Thymus (tissue), 11 donors: ENCODE measurements at regions not wholly inside any gene's neighbourhood (a gene's known extent, or its start where the extent isn't known, plus 50 kb on each side); places are given as distances from the start of the nearest gene placed in this dataset.

Source experiments
- DNase-seq, 9 donors: peaks; one replicate each; pipeline ENCODE4 v3.0.0-alpha.2; 2013; ENCODE audit warnings: low spot score in 9 of 9, low read depth in 6 of 9, missing footprints in 1 of 9
- H3K27ac ChIP-seq, 2 donors: one replicate each; pipeline ENCODE4 v1.5.1; 2013; ENCODE audit warnings: control low read depth in 1 of 2, low read depth in 1 of 2, low read length in 1 of 2, mild to moderate bottlenecking in 1 of 2, moderate library complexity in 1 of 2
- H3K27me3 ChIP-seq, 2 donors: one replicate each; pipeline ENCODE4 v1.5.1; 2013; ENCODE audit warnings: low read length in 1 of 2; ENCODE audit not compliant: control insufficient read depth in 2 of 2, insufficient read depth in 1 of 2
- H3K36me3 ChIP-seq, 2 donors: one replicate each; pipeline ENCODE4 v1.5.1; 2013; ENCODE audit warnings: low read length in 1 of 2, mild to moderate bottlenecking in 1 of 2, moderate library complexity in 1 of 2; ENCODE audit not compliant: control insufficient read depth in 2 of 2, insufficient read depth in 2 of 2
- H3K4me1 ChIP-seq, 2 donors: one replicate each; pipeline ENCODE4 v1.5.1; 2013; ENCODE audit warnings: low read length in 2 of 2; ENCODE audit not compliant: control insufficient read depth in 2 of 2, insufficient read depth in 2 of 2
- H3K4me3 ChIP-seq, 2 donors: one replicate each; pipeline ENCODE4 v1.5.1; 2013; ENCODE audit warnings: low read length in 2 of 2, control low read depth in 1 of 2, mild to moderate bottlenecking in 1 of 2
- H3K9me3 ChIP-seq, 2 donors: one replicate each; pipeline ENCODE4 v1.5.1; 2013; ENCODE audit warnings: low read length in 1 of 2, mild to moderate bottlenecking in 1 of 2; ENCODE audit not compliant: control insufficient read depth in 2 of 2, insufficient read depth in 1 of 2
- whole genome bisulfite sequencing: extraction: QIAGEN DNeasy Blood & Tissue Kit; methylation state at CpG from one replicate; pipeline ENCODE4 v1.1.7; 2013; 5-methylcytosine and 5-hydroxymethylcytosine counted together
- donor health status: healthy.

DNA sequence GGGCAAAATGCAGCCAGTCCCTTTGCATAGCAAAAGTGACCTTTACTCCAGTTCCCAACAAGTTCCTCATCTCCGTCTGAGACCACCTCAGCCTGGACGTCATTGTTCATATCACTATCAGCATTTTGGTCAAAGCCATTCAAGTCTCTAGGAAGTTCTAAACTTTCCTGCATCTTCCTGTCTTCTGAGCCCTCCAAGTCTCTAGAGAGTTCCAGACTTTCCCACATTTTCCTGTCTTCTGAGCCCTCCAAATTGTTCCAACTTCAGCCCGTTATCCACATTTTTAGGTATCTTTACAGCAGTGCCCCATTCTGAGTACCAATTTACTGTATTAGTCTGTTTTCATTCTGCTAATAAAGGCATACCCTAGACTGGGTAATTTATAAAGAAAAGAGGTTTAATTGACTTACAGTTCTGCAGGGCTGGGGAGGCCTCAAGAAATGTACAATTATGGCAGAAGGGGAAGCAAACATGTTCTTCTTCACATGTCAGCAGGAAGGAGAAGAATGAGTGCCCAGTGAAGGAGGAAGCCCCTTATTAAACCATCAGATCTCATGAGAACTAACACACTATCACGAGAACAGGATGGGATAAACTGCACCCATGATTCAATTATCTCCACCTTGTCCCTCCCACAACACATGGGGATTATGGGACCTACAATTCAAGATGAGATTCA lies 123.7 kb downstream of the MYCN start:
- Histone ChIP-seq H3K4me1 (no peaks in the 10 kb centered on the region), H3K4me3 (no peak overlapping the region), H3K27me3 (no peaks in the 10 kb centered on the region), H3K27ac (no peak overlapping the region), H3K9me3 (peaks cover 1 to 8% of the 10 kb centered on the region in 2 donors), H3K36me3 (no peaks in the 10 kb centered on the region)
- no peak for DNase-seq
- 98% methylated on average over 4 of the region's 4 CpGs for WGBS

DNA sequence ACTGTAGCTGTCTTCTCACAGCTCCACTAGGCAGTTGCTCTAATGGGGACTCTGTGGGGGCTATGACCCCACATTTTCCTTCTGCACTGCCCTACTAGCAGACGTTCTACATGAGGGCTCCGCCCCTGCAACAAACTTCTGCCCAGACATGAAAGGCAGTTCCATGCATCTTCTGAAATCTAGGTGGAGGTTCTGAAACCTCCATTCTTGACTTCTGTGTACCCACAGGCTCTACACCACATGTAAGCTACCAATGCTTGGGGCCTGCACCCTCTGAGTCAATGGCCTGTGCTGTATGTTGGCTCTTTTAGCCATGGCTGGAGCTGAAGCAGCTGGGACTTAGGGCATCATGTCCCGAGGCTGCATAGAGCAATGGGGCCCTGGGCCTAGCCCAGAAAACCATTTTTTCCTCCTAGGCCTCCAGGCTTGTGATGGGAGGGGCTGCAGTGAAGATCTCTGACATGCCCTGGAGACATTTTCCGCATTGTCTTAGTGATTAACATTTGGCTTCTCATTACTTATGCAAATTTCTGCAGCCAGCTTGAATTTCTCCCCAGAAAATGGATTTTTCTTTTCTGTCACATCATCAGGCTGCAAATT lies 123.0 kb downstream of the MYCN start:
- Histone ChIP-seq H3K36me3 (no peaks in the 10 kb centered on the region), H3K27me3 (no peaks in the 10 kb centered on the region), H3K4me1 (no peaks in the 10 kb centered on the region), H3K9me3 (peaks cover 1 to 8% of the 10 kb centered on the region in 2 donors), H3K4me3 (no peak overlapping the region), H3K27ac (no peak overlapping the region)
- WGBS, result 88% methylated on average over 4 of the region's 4 CpGs
- no peak for DNase-seq

DNA sequence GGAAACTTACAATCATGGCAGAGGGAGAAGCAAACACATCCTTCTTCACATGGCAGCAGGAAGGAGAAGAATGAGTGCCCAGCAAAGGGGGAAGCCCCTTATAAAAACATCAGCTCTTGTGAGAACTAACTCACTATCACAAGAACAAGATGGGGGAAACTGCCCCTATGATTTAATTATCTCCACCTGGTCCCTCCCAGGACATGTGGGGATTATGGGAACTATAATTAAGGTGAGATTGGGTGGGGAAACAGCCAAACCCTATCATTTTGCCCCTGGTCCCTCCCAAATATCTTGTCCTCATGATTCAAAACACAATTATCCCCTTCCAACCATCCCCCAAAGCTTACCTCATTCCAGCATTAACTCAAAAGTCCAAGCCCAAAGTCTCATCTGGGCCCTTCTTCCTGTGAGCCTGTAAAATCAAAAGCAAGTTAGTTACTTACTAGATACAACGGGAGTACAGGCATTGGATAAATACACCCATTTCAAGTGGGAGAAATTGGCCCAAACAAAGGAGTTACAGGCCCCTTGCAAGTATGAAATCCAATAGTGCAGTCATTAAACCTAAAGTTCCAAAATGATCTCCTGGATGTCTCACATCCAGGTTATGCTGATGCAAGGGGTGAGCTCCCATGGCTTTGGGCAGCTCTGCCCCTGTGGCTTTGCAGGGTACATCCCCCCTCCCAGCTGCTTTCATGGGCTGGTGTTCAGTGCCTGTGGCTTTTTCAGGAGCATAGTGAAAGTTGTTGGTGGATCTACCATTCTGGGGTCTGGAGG lies 122.3 kb downstream of the MYCN start:
- Histone ChIP-seq H3K4me1 (no peaks in the 10 kb centered on the region), H3K9me3 (peaks cover 1 to 8% of the 10 kb centered on the region in 2 donors), H3K36me3 (no peaks in the 10 kb centered on the region), H3K4me3 (no peak overlapping the region), H3K27ac (no peak overlapping the region), H3K27me3 (no peaks in the 10 kb centered on the region)
- no peak for DNase-seq
- WGBS, result 92% methylated on average over 1 of the region's 1 CpG

DNA sequence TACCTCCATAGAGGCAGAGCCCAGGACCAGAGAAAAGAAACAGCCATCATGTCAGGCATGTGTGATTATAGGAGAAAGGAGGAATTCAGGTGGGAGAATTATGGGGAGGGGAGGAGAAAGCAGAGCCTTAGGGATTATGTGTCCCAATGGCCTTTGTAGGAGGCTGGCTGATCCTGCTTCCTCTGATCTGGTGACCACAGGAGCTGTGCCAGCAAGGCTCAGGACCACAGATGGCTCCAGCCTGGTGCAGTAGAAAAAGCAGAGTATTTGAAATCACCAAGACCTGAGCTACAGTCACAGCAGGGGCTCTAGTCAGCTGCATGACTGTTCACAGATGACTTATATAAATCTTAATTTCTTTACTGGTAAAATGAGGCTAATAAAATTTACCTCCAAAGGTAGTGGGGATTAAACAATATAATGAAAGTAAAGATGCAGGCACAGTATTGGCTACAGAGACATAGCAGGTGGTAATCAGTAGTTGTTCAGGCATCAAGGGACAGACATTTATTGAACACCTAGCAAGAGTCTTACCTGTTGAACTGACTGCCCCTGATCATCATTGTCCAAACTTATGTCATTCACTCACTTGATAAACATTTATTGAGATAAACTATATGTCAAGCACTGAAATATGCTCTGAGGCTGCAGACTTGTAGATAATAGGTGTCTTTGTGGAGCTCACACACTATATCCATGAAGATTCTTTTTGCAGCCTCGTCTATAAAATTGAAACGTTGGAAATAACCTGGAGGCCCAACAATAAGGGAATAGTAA lies 121.3 kb downstream of the MYCN start:
- Histone ChIP-seq H3K4me3 (no peak overlapping the region), H3K4me1 (no peaks in the 10 kb centered on the region), H3K9me3 (peaks cover 1 to 8% of the 10 kb centered on the region in 2 donors), H3K27ac (no peak overlapping the region), H3K36me3 (no peaks in the 10 kb centered on the region), H3K27me3 (no peaks in the 10 kb centered on the region)
- WGBS, result 93% methylated on average over 2 of the region's 2 CpGs
- DNase-seq, result no peak

DNA sequence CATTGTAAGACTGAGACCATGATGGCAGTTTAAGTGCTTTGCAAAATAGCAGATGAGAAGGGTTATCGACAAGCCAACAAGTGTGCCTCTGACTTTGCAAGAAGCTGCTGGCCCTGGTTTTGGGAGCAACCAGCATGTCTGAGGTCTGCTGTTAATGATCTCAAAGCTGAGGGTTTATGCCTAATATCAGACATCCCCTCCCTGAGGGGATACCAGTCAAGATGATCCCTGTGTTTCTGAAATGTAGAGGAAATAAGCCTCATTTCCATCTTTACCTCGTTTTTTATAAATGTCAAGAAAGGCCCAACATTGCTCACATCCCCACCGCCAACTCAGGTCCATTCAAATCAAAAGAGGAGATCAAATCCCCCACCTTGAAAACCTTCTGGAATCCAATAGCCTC lies 120.6 kb downstream of the MYCN start:
- Histone ChIP-seq H3K36me3 (no peaks in the 10 kb centered on the region), H3K4me1 (peaks cover 0 to 4% of the 10 kb centered on the region in 2 donors), H3K27ac (no peak overlapping the region), H3K4me3 (no peak overlapping the region), H3K9me3 (peaks cover 1 to 8% of the 10 kb centered on the region in 2 donors), H3K27me3 (no peaks in the 10 kb centered on the region)
- 88% methylated on average over 3 of the region's 3 CpGs for WGBS
- no peak for DNase-seq

DNA sequence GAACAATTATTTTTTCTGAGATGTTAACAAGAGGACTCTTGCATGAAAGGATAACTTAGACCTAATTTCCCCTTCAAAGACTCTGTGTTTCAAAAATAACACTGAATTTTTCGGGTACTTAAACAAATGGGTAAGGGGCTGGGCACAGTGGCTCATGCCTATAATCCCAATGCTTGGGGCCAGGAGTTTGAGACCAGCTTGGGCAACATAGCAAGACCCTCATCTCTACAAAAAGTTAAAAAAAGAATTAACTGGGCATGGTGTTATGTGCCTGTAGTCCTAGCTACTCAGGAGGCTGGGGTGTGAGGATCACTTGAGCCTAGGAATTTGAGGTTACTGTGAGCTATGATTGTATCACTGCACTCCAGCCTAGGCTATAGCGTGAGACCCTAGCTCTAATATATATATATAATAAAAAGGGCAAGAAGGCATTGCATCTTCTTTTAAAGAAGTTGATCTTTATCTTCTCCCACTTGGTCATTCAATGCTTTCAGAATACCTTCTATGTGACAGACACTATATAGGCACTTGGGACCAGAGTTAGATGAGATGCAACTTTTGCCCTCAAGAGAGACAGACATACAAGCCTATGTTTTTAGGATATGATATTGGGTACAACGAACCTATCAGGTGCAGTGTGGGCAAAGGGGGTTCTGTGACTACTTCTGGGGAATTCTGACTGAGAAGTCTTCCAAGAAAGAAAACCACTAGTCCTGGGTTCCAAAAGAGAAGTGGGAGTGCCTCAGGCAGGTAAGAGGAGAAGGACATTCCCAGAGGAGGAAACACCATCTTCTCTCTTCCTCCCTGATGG lies 120.0 kb downstream of the MYCN start:
- no peaks in the 10 kb centered on the region for H3K36me3 ChIP-seq
- H3K27ac ChIP-seq, result no peak overlapping the region
- H3K9me3 ChIP-seq, result peaks cover 1 to 8% of the 10 kb centered on the region in 2 donors
- no peak for DNase-seq
- no peaks in the 10 kb centered on the region for H3K27me3 ChIP-seq
- H3K4me1 ChIP-seq, result peaks cover 0 to 6% of the 10 kb centered on the region in 2 donors
- no peak overlapping the region for H3K4me3 ChIP-seq
- WGBS, result 91% methylated on average over 3 of the region's 3 CpGs

DNA sequence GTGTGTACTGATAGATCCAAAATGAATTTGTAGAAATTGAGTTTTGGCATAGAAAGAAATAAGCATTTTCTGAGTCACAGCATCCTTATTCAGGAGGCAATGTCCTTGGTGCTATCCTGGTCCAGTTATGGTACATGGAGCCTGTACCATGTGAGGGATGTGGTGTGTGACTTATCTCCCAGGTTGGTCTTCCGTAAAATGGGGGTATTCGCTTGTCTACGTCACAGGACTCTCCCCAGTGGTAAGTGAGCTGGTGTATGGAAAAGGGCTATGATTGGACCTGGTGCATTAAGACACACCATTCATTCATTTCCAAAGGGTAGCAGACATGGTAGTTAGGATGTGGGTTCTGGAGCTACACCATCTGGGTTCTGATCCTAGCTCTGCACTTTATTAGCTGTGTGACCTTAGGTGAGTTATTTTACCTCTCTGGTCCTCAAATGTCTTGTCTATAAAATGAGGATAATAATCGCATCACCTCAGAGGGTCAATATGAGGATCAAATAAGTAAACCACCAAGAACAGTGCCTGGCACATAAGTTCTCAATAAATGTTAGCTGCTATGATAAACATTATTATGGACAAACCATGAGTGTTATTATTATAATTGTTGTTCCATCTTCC lies 119.2 kb downstream of the MYCN start:
- no peaks in the 10 kb centered on the region for H3K36me3 ChIP-seq
- DNase-seq, result no peak
- no peaks in the 10 kb centered on the region for H3K27me3 ChIP-seq
- H3K4me3 ChIP-seq, result no peak overlapping the region
- peaks cover 0 to 6% of the 10 kb centered on the region in 2 donors for H3K4me1 ChIP-seq
- 96% methylated on average over 4 of the region's 4 CpGs for WGBS
- H3K9me3 ChIP-seq, result peaks cover 1 to 8% of the 10 kb centered on the region in 2 donors
- H3K27ac ChIP-seq, result no peak overlapping the region

DNA sequence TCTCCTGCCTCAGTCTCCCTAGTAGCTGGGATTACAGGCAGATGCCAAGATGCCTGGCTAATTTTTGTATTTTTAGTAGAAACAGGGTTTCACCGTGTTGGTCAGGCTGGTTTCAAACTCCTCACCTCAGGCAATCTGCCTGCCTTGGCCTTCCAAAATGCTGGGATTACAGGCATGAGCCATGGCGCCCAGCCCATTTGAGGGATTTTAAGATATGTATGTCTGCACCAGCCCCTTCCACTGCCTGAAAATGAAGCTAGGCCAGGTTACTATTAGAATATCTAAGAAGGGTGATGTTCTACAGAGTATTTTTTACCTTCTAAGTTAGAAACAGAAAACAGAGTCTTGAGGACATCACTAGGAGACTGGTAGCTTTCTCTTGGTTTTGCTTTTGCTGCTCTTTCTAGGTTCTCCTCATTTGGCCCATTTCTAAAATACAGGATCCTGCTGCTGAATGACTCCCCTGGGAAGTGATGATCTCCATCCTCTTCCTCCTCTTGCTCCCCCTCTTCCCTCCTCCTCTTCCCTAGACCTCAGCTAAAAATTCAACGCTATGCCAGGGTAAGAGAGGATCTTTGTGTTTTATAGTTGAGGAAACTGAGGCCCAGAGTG lies 118.5 kb downstream of the MYCN start:
- 98% methylated on average over 3 of the region's 3 CpGs for WGBS
- peaks cover 0 to 8% of the 10 kb centered on the region in 2 donors for H3K9me3 ChIP-seq
- no peak for DNase-seq

More for the DNA sequence above, 118.5 kb downstream of the MYCN start:
- Histone ChIP-seq H3K36me3 (no peaks in the 10 kb centered on the region), H3K27me3 (no peaks in the 10 kb centered on the region), H3K4me1 (peaks cover 0 to 6% of the 10 kb centered on the region in 2 donors), H3K27ac (no peak overlapping the region), H3K4me3 (no peak overlapping the region)
